SH-SY5Y (cell line): ENCODE measurements at regions not wholly inside any gene's neighbourhood (a gene's known extent, or its start where the extent isn't known, plus 50 kb on each side); places are given as distances from the start of the nearest gene placed in this dataset.

Source experiments
- GATA2 ChIP-seq: IDR thresholded peaks from 2 replicates; pipeline ENCODE4 v1.6.1; 2011; ENCODE audit warnings: mild to moderate bottlenecking, low read depth, low read length
- GATA3 ChIP-seq: IDR thresholded peaks from 2 replicates; pipeline ENCODE4 v1.6.1; 2011; ENCODE audit warnings: low read depth, mild to moderate bottlenecking, low read length, moderate library complexity

DNA sequence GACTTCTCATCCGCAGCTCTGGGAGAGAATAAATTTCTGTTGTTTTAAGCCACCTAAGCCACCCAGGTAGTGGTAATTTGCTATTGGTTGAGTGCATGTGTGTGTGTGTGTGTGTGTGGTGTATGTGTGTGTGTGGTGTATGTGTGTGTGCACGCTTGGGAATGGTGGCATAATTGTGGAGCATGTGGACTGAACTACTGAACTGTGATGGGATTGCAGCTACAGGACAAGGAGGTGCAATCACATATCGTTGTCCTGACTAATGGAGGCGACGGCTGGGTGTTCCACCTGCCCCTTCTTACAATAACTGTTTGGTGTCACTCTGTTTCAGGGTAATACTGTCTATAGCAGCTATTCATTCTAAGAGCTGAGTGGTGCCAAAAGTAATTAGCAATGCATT, 448.7 kb upstream of the PFKP start:
- TF ChIP-seq GATA2 = no peak
- TF ChIP-seq GATA3 = no peak
